ENCODE measurements at regions not wholly inside any gene's neighbourhood (a gene's known extent, or its start where the extent isn't known, plus 50 kb on each side); places are given as distances from the start of the nearest gene placed in this dataset.
A peak's percentile ranks its signal among the peaks of the same experiment; 100 is the strongest.

DNA sequence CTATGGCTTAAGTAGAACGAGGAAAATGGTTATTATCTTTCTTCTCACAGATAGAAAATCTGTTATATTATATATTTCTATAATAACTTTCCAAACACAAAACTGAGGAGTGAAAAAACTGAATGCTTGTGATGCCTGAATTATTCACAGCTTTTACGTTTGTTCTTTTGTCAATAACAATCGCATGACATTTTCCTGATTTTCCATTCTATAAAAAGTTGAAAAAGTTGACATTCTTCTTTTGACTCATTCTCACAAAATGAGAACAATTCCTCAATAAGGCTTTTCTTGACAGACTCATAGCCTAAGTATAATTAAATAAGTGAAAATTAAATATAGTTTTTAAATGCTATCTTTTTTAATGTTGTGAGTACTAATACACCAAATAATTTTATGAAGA, 288.8 kb upstream of the TGFBR2 start:
- Histone ChIP-seq H3K9me3 (ENCODE audit: low read depth) (no peaks in the 10 kb centered on the region), H3K9me2 (replicated peaks; ENCODE audit: insufficient read depth) (no peaks in the 10 kb centered on the region), H2AFZ (no peak overlapping the region), H3K4me1 (ENCODE audit: insufficient read depth) (no peaks in the 10 kb centered on the region), H3K27ac (no peak overlapping the region), H3K4me3 (no peak overlapping the region), H3K79me2 (no peaks in the 10 kb centered on the region), H3K36me3 (replicated peaks; ENCODE audit: insufficient read depth, low read depth) (no peaks in the 10 kb centered on the region), H3K27me3 (no peaks in the 10 kb centered on the region), H4K20me1 (ENCODE audit: insufficient read depth, poor library complexity, severe bottlenecking) (no peaks in the 10 kb centered on the region), H3K4me2 (no peak overlapping the region)
- 95% methylated on average over 3 of the region's 3 CpGs for WGBS (ENCODE audit: low lambda C conversion rate, missing lambda C conversion rate)
- DNase-seq (ENCODE audit: low spot score), result no peak
- TF ChIP-seq EZH2 (IDR thresholded peaks at IDR 0.05; ENCODE audit: borderline replicate concordance) (no peak), EZH2phosphoT487 (IDR thresholded peaks at IDR 0.05; ENCODE audit: low read depth, severe bottlenecking, unreplicated experiment) (no peak)
- TF ChIP-seq, protein P1, sequence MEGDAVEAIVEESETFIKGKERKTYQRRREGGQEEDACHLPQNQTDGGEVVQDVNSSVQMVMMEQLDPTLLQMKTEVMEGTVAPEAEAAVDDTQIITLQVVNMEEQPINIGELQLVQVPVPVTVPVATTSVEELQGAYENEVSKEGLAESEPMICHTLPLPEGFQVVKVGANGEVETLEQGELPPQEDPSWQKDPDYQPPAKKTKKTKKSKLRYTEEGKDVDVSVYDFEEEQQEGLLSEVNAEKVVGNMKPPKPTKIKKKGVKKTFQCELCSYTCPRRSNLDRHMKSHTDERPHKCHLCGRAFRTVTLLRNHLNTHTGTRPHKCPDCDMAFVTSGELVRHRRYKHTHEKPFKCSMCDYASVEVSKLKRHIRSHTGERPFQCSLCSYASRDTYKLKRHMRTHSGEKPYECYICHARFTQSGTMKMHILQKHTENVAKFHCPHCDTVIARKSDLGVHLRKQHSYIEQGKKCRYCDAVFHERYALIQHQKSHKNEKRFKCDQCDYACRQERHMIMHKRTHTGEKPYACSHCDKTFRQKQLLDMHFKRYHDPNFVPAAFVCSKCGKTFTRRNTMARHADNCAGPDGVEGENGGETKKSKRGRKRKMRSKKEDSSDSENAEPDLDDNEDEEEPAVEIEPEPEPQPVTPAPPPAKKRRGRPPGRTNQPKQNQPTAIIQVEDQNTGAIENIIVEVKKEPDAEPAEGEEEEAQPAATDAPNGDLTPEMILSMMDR (IDR thresholded peaks at IDR 0.05; ENCODE audit: poor library complexity), result no peak

DNA sequence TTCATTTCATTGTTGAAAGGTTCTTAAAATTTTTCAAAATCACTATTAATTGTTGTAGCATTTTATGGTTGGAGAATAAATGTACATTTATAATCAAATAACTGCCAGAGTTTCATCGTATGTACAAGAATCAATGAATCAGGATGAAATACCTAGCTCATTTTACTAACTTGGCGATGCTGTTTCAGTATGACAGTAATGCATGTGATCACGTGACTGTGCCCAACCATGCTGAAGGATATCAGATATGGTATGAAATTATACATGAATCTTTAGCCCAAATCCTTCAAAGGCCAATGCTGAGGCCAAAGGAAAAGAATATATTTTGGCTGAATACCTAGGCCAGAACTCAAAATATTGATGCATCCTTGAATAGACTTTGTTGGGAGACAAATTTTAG, 288.3 kb upstream of the TGFBR2 start:
- TF ChIP-seq, protein P1 (IDR thresholded peaks at IDR 0.05; ENCODE audit: poor library complexity), result no peak
- TF ChIP-seq EZH2 (IDR thresholded peaks at IDR 0.05; ENCODE audit: borderline replicate concordance) (no peak), EZH2phosphoT487 (IDR thresholded peaks at IDR 0.05; ENCODE audit: low read depth, severe bottlenecking, unreplicated experiment) (no peak)
- Histone ChIP-seq H3K27me3 (no peaks in the 10 kb centered on the region), H2AFZ (no peak overlapping the region), H4K20me1 (ENCODE audit: insufficient read depth, poor library complexity, severe bottlenecking) (no peaks in the 10 kb centered on the region), H3K4me3 (no peak overlapping the region), H3K4me2 (no peak overlapping the region), H3K9me2 (replicated peaks; ENCODE audit: insufficient read depth) (no peaks in the 10 kb centered on the region), H3K4me1 (ENCODE audit: insufficient read depth) (no peaks in the 10 kb centered on the region), H3K36me3 (replicated peaks; ENCODE audit: insufficient read depth, low read depth) (no peaks in the 10 kb centered on the region), H3K79me2 (no peaks in the 10 kb centered on the region), H3K9me3 (ENCODE audit: low read depth) (no peaks in the 10 kb centered on the region), H3K27ac (no peak overlapping the region)
- DNase-seq (ENCODE audit: low spot score), result no peak
- 99% methylated on average over 3 of the region's 3 CpGs for whole genome bisulfite sequencing (ENCODE audit: low lambda C conversion rate, missing lambda C conversion rate)

DNA sequence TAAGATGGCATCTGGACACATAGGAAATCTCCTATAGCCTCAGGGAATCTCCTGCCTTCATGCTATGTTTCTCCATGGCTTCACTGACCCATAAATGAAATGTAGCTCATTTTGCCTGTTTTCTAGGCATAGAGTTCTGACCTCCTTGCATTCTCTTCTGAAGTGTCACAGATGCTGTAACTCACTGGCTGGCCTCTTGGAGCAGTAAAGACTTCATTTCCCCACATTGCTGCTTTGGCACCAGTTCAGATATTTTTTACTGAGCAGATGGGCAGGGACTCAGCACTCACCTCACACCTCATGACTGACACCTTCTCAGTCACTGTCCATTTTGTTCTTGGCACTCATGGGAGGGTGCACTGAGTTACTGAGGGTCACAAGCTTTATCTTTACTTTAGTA, 286.7 kb upstream of the TGFBR2 start:
- Histone ChIP-seq H3K4me3 (no peak overlapping the region), H3K9me3 (ENCODE audit: low read depth) (no peaks in the 10 kb centered on the region), H3K79me2 (no peaks in the 10 kb centered on the region), H3K27ac (no peak overlapping the region), H3K9me2 (replicated peaks; ENCODE audit: insufficient read depth) (no peaks in the 10 kb centered on the region), H3K36me3 (replicated peaks; ENCODE audit: insufficient read depth, low read depth) (no peaks in the 10 kb centered on the region), H3K4me2 (no peak overlapping the region), H2AFZ (no peak overlapping the region), H3K4me1 (ENCODE audit: insufficient read depth) (no peaks in the 10 kb centered on the region), H3K27me3 (no peaks in the 10 kb centered on the region), H4K20me1 (ENCODE audit: insufficient read depth, poor library complexity, severe bottlenecking) (no peaks in the 10 kb centered on the region)
- TF ChIP-seq, protein P1 (IDR thresholded peaks at IDR 0.05; ENCODE audit: poor library complexity), result peak; percentile 49
- no peak for TF ChIP-seq EZH2phosphoT487 (IDR thresholded peaks at IDR 0.05; ENCODE audit: low read depth, severe bottlenecking, unreplicated experiment)
- DNase-seq (ENCODE audit: low spot score), result peak; percentile 73

DNA sequence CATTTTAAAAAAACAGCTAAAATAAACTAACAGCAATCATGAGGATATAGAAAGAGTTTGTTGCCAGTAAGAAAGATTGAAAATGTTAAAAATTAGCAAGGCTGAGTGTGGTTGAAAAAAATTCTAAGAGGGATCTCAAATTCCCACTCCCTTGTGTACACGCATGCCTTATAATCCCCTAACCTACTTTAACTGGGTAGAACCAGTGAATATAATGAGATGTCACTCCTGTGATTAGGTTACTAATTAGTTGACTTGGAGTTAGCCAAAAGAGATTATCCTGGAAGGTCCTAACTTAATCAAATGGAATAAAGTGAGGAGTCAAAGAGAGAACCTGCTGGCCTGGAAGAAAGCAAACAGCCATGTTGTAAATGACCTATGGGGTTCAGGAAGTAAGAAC, 286.0 kb upstream of the TGFBR2 start:
- no peaks in the 10 kb centered on the region for H3K79me2 ChIP-seq
- no peak for TF ChIP-seq EZH2 (IDR thresholded peaks at IDR 0.05; ENCODE audit: borderline replicate concordance)
- TF ChIP-seq, protein P1 (IDR thresholded peaks at IDR 0.05; ENCODE audit: poor library complexity), result no peak
- TF ChIP-seq EZH2phosphoT487 (IDR thresholded peaks at IDR 0.05; ENCODE audit: low read depth, severe bottlenecking, unreplicated experiment), result no peak
- DNase-seq (ENCODE audit: low spot score), result no peak
- H3K9me2 ChIP-seq (replicated peaks; ENCODE audit: insufficient read depth), result no peaks in the 10 kb centered on the region
- H3K27me3 ChIP-seq, result no peaks in the 10 kb centered on the region
- H3K4me1 ChIP-seq (ENCODE audit: insufficient read depth), result peaks cover 3% of the 10 kb centered on the region
- H4K20me1 ChIP-seq (ENCODE audit: insufficient read depth, poor library complexity, severe bottlenecking), result no peaks in the 10 kb centered on the region
- H3K9me3 ChIP-seq (ENCODE audit: low read depth), result no peaks in the 10 kb centered on the region
- 73% methylated on average over 1 of the region's 1 CpG for WGBS (ENCODE audit: low lambda C conversion rate, missing lambda C conversion rate)
- H3K36me3 ChIP-seq (replicated peaks; ENCODE audit: insufficient read depth, low read depth), result no peaks in the 10 kb centered on the region
- no peak overlapping the region for H3K27ac ChIP-seq
- H3K4me3 ChIP-seq, result no peak overlapping the region
- no peak overlapping the region for H3K4me2 ChIP-seq
- no peak overlapping the region for H2AFZ ChIP-seq

All from hepatocyte (in vitro differentiated cells).